Spinal cord (tissue), 9 donors: ENCODE measurements at regions not wholly inside any gene's neighbourhood (a gene's known extent, or its start where the extent isn't known, plus 50 kb on each side); places are given as distances from the start of the nearest gene placed in this dataset.
"Not testable (repeated sequence)": the region's sequence is repeated elsewhere in the genome, so short reads cannot be mapped to it uniquely, and the experiment has no call there.

ENCODE experiments used
- DNase-seq, 6 donors: peaks; one replicate each; pipeline versions ENCODE4 v3.0.0 to v3.0.0-alpha.2; 2013 to 2015; ENCODE audit warnings: low spot score in 6 of 6, low read depth in 4 of 6
- H3K27ac ChIP-seq: one replicate; pipeline ENCODE4 v1.5.1; 2013; ENCODE audit warnings: low read depth, low read length, control low read depth
- H3K27me3 ChIP-seq: one replicate; pipeline ENCODE4 v1.6.1; 2013; ENCODE audit warnings: low read length; ENCODE audit not compliant: control insufficient read depth, insufficient read depth
- H3K36me3 ChIP-seq: one replicate; pipeline ENCODE4 v1.6.1; 2013; ENCODE audit warnings: low read length; ENCODE audit not compliant: control insufficient read depth, insufficient read depth
- H3K4me1 ChIP-seq: one replicate; pipeline ENCODE4 v1.6.1; 2013; ENCODE audit warnings: low read length; ENCODE audit not compliant: control insufficient read depth, insufficient read depth
- H3K4me3 ChIP-seq: one replicate; pipeline ENCODE4 v1.5.1; 2013; ENCODE audit warnings: low read depth, low read length, control low read depth
- H3K9me3 ChIP-seq: one replicate; pipeline ENCODE4 v1.6.1; 2013; ENCODE audit warnings: low read length; ENCODE audit not compliant: control insufficient read depth, insufficient read depth
- WGBS: methylation state at CpG from one replicate; pipeline ENCODE4 v1.1.5; 2013; ENCODE audit warnings: missing lambda C conversion rate; ENCODE audit not compliant: insufficient coverage; 5-methylcytosine and 5-hydroxymethylcytosine counted together
- donor health status: healthy.

DNA sequence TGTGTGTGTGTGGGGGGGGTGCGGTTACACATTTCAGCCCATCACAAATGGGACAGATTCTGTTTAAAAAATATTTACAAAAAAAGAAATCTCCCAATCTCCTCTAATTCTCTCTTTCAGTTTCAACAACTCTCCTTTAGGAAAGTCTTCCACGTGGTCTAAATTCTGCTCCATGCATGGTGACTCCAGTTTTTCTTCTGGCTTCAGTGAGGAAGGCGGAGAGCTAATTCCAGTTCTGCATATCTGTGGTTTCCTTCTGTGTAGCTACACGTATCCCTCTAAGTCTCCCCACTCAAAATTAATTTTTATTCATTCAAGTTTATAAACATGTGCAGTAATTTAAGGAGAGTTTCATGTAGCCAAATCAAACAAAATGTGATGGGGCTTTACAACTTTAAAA, 111.6 kb downstream of the SLC4A3 start:
- WGBS = 80% methylated on average over 1 of the region's 4 CpGs
- Histone ChIP-seq H3K27me3 (peaks cover 3% of the 10 kb centered on the region), H3K36me3 (no peaks in the 10 kb centered on the region), H3K4me1 (peaks cover 7% of the 10 kb centered on the region), H3K27ac (no peak overlapping the region), H3K9me3 (no peaks in the 10 kb centered on the region), H3K4me3 (no peak overlapping the region)
- no peak for DNase-seq

DNA sequence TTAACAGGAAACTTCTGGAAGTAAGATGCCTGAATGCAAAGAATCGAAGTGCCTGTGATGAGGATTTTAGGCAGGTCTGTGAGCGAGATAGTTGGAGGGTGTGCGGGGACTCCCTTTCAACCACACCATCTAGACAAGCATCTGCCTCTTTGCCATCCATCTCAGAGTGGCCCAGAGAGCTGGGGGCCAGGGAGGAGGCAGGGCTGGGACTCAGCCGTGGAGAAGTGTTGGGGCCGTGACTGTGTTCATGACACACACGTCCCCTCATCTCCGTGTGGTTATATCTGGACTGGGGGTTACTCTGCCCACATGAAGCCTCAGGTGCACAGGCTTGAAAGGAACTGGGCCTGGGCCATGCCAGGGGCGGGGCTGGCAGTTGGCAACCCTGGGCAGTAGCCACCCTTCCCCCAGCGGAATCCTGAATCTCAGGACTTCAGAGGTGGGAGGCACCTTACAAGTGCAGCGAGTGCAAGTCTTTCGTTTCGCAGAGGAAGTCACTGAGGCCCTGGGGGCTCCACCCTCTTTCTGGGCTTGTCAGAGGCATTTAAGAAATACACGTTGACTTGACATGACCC, 112.5 kb downstream of the SLC4A3 start:
- Histone ChIP-seq H3K4me1 (peaks cover 7% of the 10 kb centered on the region), H3K9me3 (no peaks in the 10 kb centered on the region), H3K4me3 (no peak overlapping the region), H3K27me3 (peaks cover 3% of the 10 kb centered on the region), H3K27ac (no peak overlapping the region), H3K36me3 (no peaks in the 10 kb centered on the region)
- no peak for DNase-seq
- 84% methylated on average over 10 of the region's 13 CpGs for WGBS

DNA sequence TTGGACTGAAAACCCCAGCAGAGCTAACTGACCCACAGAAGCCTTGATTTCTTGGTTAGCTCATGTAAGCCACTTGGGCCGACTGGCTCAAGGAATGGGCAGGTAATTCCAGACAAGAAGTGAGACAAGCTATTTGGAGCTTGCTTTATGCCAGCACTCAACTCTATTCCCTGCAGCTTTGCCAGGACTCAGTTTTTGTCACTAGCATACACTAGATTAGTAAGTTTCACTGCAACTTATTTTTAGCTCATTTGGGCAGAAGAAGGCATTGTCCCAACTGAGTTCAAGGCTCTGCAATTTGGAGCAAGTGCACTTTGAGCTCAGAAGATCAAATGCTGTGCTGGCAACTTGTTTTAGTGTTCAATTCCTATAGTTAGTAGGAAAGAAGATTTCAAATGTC, 116.1 kb downstream of the SLC4A3 start:
- no peak overlapping the region for H3K27ac ChIP-seq
- WGBS = 91% methylated on average over 1 of the region's 1 CpG
- DNase-seq = no peak

DNA sequence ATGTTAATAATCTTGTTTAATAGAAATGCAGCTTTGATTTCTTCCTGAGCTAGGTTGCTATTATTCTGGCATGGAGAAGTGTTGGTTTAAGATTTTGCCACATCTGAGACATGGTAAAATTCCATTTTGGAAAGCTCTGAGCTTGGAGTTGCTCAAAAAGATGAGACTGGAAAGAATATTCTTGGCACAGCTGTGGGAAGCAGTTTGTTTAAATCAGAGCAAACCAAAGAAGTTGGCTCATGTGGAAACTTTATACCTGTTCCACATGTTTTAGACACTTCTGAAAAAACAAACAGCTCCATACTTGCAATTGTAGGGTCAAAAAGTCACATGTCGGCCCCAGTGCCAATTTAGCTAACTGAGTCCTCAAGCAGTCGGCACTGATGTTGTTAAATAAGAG, 116.6 kb downstream of the SLC4A3 start:
- H3K9me3 ChIP-seq = no peaks in the 10 kb centered on the region
- no peak overlapping the region for H3K4me3 ChIP-seq
- no peak for DNase-seq
- no peaks in the 10 kb centered on the region for H3K36me3 ChIP-seq
- H3K27ac ChIP-seq = no peak overlapping the region
- peaks cover 6% of the 10 kb centered on the region for H3K27me3 ChIP-seq
- WGBS = no CpG with 5 or more reads among the region's 2 CpGs
- peaks cover 6% of the 10 kb centered on the region for H3K4me1 ChIP-seq

More for the DNA sequence above, 116.1 kb downstream of the SLC4A3 start:
- H3K9me3 ChIP-seq = no peaks in the 10 kb centered on the region
- no peak overlapping the region for H3K4me3 ChIP-seq
- peaks cover 6% of the 10 kb centered on the region for H3K4me1 ChIP-seq
- H3K27me3 ChIP-seq = peaks cover 6% of the 10 kb centered on the region
- no peaks in the 10 kb centered on the region for H3K36me3 ChIP-seq

DNA sequence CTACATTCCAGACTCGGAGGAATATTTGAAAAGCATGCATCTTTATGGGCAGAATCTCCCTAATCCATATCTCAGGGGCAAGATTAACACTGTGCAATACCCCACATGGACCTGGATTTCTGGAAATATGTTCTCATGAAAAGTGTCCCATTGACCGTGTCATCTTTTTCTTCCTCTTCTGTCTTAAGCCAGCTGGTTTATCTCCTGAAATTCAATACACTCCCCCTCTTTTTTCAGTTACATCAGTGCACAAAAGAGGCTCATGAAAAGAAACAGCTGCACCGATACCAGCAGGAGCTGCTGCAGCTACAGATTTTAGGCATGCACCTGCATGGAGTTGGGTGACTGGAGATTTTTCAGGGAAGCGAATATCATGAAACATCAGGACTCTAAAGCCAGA, 117.2 kb downstream of the SLC4A3 start:
- DNase-seq = peak in 2 of 6 donors; percentile 37 to 82
- H3K4me3 ChIP-seq = no peak overlapping the region
- H3K27ac ChIP-seq = no peak overlapping the region
- no peaks in the 10 kb centered on the region for H3K36me3 ChIP-seq
- no peaks in the 10 kb centered on the region for H3K9me3 ChIP-seq
- peaks cover 6% of the 10 kb centered on the region for H3K4me1 ChIP-seq
- WGBS = 59% methylated on average over 2 of the region's 4 CpGs
- H3K27me3 ChIP-seq = peaks cover 5% of the 10 kb centered on the region

DNA sequence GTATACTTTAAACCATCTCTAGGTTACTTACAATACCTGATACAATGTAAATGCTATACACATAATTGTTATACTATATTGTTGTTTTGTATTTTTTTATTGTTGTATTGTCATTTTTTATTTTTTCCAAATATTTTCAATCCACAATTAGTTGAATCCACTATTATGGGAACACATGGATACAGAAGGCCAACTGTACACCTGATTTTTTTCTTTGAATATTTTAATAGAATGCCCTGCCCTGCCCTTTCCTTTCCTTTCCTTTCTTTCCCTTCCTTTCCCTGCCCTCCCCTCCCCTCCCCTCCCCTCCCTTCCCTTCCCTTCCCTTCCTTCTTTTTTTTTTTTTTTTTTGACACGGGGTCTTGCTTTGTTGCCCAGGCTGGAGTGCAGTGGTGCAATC, 120.2 kb downstream of the SLC4A3 start:
- H3K27me3 ChIP-seq = peaks cover 3% of the 10 kb centered on the region
- H3K36me3 ChIP-seq = no peaks in the 10 kb centered on the region
- H3K4me3 ChIP-seq = no peak overlapping the region
- no peak for DNase-seq
- H3K9me3 ChIP-seq = no peaks in the 10 kb centered on the region
- H3K4me1 ChIP-seq = peaks cover 3% of the 10 kb centered on the region
- WGBS = no CpG with 5 or more reads among the region's 1 CpG
- H3K27ac ChIP-seq = no peak overlapping the region

DNA sequence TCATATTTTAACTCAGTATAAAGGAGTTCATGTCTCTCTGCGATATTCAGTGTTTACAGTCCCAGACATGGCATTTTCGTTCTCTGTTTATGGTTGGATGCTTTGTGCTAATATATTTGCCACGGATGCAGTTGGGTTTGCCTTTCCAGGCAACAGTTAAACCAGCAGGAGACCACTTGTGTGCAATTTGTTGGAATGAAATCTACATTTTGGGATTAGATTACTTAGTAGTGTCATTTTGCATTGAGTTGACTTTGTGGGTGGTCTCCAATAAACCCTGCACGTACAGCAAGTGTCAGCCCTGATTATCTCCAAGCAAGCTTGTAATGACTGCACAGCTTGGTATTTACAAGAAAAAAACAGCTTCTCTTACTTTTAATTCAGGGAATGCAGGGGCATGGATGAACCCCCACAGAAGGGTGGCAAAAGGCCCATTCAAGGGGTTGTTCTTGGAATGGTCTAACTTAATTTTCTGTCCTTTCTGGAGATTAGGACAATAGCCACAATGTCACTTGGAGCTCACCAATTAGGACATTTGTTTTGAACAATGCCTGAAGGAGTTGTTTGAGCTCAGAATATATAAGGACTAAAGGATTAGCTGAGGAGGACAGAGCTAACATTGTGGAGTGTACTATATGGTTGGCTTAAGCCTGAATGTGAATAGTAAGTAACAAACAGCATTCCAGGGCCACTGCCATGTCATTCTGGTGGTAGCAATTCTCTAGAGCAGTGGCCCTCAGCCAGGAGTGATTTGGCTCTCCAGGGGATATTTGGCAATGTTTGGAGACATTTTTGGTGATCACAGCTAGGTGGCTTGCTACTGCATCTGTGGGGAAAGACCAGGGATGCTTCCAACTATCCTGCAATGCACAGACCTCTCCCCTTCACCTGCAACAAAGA, 121.5 kb downstream of the SLC4A3 start:
- no peaks in the 10 kb centered on the region for H3K36me3 ChIP-seq
- H3K9me3 ChIP-seq = no peaks in the 10 kb centered on the region
- peak in 2 of 6 donors; percentile 54 to 92 for DNase-seq
- peaks cover 3% of the 10 kb centered on the region for H3K4me1 ChIP-seq
- H3K4me3 ChIP-seq = no peak overlapping the region
- H3K27me3 ChIP-seq = peaks cover 3% of the 10 kb centered on the region
- no peak overlapping the region for H3K27ac ChIP-seq
- 23% methylated on average over 3 of the region's 4 CpGs for WGBS

DNA sequence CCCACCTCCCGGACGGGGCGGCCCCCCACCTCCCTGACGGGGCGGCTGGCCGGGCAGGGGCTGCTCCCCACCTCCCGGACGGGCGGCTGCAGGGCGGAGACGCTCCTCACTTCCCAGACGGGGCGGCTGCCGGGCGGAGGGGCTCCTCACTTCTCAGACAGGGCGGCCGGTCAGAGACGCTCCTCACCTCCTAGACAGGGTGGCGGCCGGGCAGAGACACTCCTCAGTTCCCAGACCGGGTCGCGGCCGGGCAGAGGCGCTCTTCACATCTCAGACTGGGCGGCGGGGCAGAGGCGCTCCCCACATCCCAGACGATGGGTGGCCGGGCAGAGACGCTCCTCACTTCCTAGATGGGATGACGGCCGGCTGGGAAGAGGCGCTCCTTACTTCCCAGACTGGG, 123.7 kb downstream of the SLC4A3 start:
- H3K4me1 ChIP-seq, H3K27me3 ChIP-seq, DNase-seq, H3K4me3 ChIP-seq, H3K9me3 ChIP-seq, H3K27ac ChIP-seq, H3K36me3 ChIP-seq: not testable (repeated sequence)
- WGBS = 95% methylated on average over 31 of the region's 34 CpGs

DNA sequence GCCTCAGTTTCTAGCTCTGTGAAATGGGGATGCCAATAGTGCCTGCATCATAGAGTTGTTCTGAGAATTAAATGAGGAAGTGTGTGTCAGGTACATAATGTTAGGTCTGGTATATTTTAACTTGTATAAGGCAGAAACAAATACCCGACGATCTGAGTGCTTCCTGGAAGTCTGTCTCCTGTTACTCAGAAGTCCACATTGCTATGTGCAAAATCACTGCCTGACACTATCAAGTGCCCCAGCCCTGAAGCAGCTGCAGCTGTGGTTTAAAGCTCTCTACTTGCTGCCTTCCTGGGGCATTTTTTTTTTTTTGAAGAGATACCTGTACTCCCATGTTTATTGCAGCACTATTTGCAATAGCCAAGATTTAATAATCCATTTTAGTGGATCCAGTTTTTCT, 125.3 kb downstream of the SLC4A3 start:
- DNase-seq = no peak
- WGBS = no CpG with 5 or more reads among the region's 2 CpGs
- no peaks in the 10 kb centered on the region for H3K36me3 ChIP-seq
- no peak overlapping the region for H3K4me3 ChIP-seq
- H3K9me3 ChIP-seq = no peaks in the 10 kb centered on the region
- no peaks in the 10 kb centered on the region for H3K27me3 ChIP-seq
- no peak overlapping the region for H3K27ac ChIP-seq
- peaks cover 3% of the 10 kb centered on the region for H3K4me1 ChIP-seq
